ENCODE measurements at regions not wholly inside any gene's neighbourhood (a gene's known extent, or its start where the extent isn't known, plus 50 kb on each side); places are given as distances from the start of the nearest gene placed in this dataset.

DNA sequence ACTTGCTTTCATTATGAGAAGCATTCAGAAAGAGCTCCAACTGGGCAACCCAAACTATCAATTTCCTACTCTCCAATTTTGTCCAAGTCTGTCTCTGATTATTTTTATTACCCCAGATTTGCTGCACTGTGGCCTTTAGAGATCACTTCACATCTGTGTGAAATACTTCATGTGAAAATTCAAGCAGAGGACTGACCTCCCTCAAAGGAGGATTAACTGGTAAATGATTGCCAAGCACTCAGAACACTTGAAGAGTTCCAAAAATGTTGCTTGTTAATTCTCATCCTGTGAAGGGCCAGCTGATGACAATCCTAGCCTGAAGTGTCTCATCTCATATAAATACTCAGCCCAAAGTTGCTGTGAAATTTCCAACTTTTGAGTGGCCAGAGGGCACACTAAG lies 182.8 kb upstream of the DGKB start:
- Histone ChIP-seq H3K79me1 (ENCODE audit: low read depth, low read length) (no peaks in the 10 kb centered on the region), H3K79me2 (ENCODE audit: control insufficient read depth in 1 of 2, insufficient read depth in 2 of 2, low read length in 2 of 2) (no peaks in the 10 kb centered on the region), H3K27ac (ENCODE audit: low read depth, low read length) (no peak overlapping the region), H3K4me2 (ENCODE audit: insufficient read depth in 1 of 2, low read depth in 2 of 2, low read length in 2 of 2) (no peak overlapping the region), H3K4me3 (ENCODE audit: extremely low read depth in 1 of 4, insufficient read depth in 2 of 4, low read depth in 3 of 4, low read length in 4 of 4) (no peak overlapping the region), H4K5ac (ENCODE audit: insufficient read length, low read depth, low read length) (no peak overlapping the region), H2BK5ac (ENCODE audit: low read depth, low read length) (no peak overlapping the region), H3K9me3 (ENCODE audit: insufficient read depth in 2 of 2, low read depth in 1 of 2, low read length in 1 of 2) (no peaks in the 10 kb centered on the region; a peak in 1 of 4 replicates), H4K20me1 (replicated peaks in 1 of 2; ENCODE audit: control insufficient read depth in 1 of 2, insufficient read depth in 2 of 2, low read length in 2 of 2) (no peaks in the 10 kb centered on the region), H3K4me1 (replicated peaks in 1 of 4; ENCODE audit: control insufficient read depth in 3 of 4, insufficient read depth in 4 of 4, low read length in 3 of 4) (no peaks in the 10 kb centered on the region), H2AK5ac (ENCODE audit: low read depth, low read length) (no peak overlapping the region), H2BK20ac (ENCODE audit: low read length) (no peak overlapping the region), H3K14ac (ENCODE audit: insufficient read length) (no peak overlapping the region), H4K91ac (replicated peaks; ENCODE audit: insufficient read length, low read length) (no peak overlapping the region), H3K56ac (replicated peaks; ENCODE audit: insufficient read length, low read depth, low read length) (no peak overlapping the region), H3K18ac (ENCODE audit: extremely low read depth, low read length) (no peak overlapping the region), H4K8ac (ENCODE audit: extremely low read depth, insufficient read depth, low read length) (no peak overlapping the region), H3K4ac (replicated peaks; ENCODE audit: insufficient read length, low read depth, low read length) (no peak overlapping the region), H3K9ac (replicated peaks in 1 of 4; ENCODE audit: extremely low read depth in 1 of 4, low read depth in 3 of 4, low read length in 3 of 4) (no peak overlapping the region), H2BK12ac (ENCODE audit: low read depth, low read length) (no peak overlapping the region), H3K23me2 (ENCODE audit: low read depth, low read length) (no peaks in the 10 kb centered on the region), H2BK120ac (replicated peaks; ENCODE audit: low read depth, low read length) (no peak overlapping the region), H3K27me3 (replicated peaks in 1 of 4; ENCODE audit: control insufficient read depth in 3 of 4, extremely low read depth in 1 of 4, insufficient read depth in 3 of 4, low read length in 3 of 4) (no peaks in the 10 kb centered on the region), H3K23ac (ENCODE audit: insufficient read length) (no peak overlapping the region), H2AFZ (ENCODE audit: low read length) (no peak overlapping the region), H3K36me3 (ENCODE audit: control insufficient read depth in 2 of 4, insufficient read depth in 4 of 4, low read length in 3 of 4) (no peaks in the 10 kb centered on the region), H2BK15ac (ENCODE audit: low read length) (no peak overlapping the region)
- DNase-seq (ENCODE audit: low read depth in 1 of 2, low spot score in 2 of 2) (no peak), FAIRE-seq (no peak)
- ChIA-PET POLR2A (ENCODE audit: partially characterized antibody) (no interaction called here), CTCF (ENCODE audit: partially characterized antibody) (interaction anchor here (1.1 kb wide), 1 partner anchor 17 kb away, joined by 3 read pairs; no protein-coding TSS in a partner anchor)
- TF ChIP-seq CBX8 (IDR thresholded peaks at IDR 0.05; ENCODE audit: borderline replicate concordance, low read depth, low read length), result no peak
- TF ChIP-seq, protein P1, sequence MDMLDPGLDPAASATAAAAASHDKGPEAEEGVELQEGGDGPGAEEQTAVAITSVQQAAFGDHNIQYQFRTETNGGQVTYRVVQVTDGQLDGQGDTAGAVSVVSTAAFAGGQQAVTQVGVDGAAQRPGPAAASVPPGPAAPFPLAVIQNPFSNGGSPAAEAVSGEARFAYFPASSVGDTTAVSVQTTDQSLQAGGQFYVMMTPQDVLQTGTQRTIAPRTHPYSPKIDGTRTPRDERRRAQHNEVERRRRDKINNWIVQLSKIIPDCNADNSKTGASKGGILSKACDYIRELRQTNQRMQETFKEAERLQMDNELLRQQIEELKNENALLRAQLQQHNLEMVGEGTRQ (IDR thresholded peaks at IDR 0.05; ENCODE audit: low read length), result no peak
- no peak for TF ChIP-seq SAP30 (IDR thresholded peaks at IDR 0.05; ENCODE audit: insufficient read depth, insufficient replicate concordance, low read length)
